Kidney epithelial cell (primary cell): ENCODE measurements at regions not wholly inside any gene's neighbourhood (a gene's known extent, or its start where the extent isn't known, plus 50 kb on each side); places are given as distances from the start of the nearest gene placed in this dataset.

ENCODE experiments used
- DNase-seq: peaks from one replicate; pipeline ENCODE4 v3.0.0-alpha.2; 2010; ENCODE audit warnings: low read depth
- H3K27me3 ChIP-seq: 2 replicates; pipeline ENCODE4 v1.6.0; 2011; ENCODE audit warnings: low read length; ENCODE audit not compliant: control insufficient read depth, insufficient read depth
- H3K36me3 ChIP-seq: 2 replicates; pipeline ENCODE4 v1.5.1; 2011; ENCODE audit warnings: low read length; ENCODE audit not compliant: control insufficient read depth, insufficient read depth
- H3K4me3 ChIP-seq: 2 replicates; pipeline ENCODE4 v1.5.1; 2011; ENCODE audit warnings: low read depth, mild to moderate bottlenecking, control low read depth, low read length
- TF ChIP-seq, protein P1 (sequence below): IDR thresholded peaks from 2 replicates; pipeline ENCODE4 v1.5.1; 2011; ENCODE audit warnings: mild to moderate bottlenecking, moderate library complexity, low read length, control low read depth, inconsistent platforms; ENCODE audit not compliant: insufficient read depth, poor library complexity, severe bottlenecking

DNA sequence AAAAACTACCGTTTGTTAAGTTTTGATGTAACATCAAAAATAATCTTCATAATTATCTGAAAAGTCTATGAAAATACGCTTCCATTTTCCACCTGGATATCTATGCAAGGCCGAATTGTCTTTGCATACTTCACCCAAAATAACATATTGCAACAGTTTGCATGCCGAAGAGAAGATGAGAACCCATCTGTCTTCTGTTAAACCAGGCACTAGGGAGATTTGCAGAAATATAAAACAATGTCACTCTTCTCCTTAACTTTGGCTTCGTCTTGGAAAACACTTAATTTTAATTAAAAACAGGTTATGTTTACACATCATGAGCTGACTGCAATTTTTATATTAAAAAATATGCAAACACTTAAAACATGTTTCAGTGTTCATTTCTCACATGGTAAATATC, 1325.8 kb downstream of the TBC1D22A start:
- H3K36me3 ChIP-seq: no peaks in the 10 kb centered on the region
- TF ChIP-seq, protein P1, sequence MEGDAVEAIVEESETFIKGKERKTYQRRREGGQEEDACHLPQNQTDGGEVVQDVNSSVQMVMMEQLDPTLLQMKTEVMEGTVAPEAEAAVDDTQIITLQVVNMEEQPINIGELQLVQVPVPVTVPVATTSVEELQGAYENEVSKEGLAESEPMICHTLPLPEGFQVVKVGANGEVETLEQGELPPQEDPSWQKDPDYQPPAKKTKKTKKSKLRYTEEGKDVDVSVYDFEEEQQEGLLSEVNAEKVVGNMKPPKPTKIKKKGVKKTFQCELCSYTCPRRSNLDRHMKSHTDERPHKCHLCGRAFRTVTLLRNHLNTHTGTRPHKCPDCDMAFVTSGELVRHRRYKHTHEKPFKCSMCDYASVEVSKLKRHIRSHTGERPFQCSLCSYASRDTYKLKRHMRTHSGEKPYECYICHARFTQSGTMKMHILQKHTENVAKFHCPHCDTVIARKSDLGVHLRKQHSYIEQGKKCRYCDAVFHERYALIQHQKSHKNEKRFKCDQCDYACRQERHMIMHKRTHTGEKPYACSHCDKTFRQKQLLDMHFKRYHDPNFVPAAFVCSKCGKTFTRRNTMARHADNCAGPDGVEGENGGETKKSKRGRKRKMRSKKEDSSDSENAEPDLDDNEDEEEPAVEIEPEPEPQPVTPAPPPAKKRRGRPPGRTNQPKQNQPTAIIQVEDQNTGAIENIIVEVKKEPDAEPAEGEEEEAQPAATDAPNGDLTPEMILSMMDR: no peak
- no peaks in the 10 kb centered on the region for H3K27me3 ChIP-seq
- no peak overlapping the region for H3K4me3 ChIP-seq
- DNase-seq: no peak

DNA sequence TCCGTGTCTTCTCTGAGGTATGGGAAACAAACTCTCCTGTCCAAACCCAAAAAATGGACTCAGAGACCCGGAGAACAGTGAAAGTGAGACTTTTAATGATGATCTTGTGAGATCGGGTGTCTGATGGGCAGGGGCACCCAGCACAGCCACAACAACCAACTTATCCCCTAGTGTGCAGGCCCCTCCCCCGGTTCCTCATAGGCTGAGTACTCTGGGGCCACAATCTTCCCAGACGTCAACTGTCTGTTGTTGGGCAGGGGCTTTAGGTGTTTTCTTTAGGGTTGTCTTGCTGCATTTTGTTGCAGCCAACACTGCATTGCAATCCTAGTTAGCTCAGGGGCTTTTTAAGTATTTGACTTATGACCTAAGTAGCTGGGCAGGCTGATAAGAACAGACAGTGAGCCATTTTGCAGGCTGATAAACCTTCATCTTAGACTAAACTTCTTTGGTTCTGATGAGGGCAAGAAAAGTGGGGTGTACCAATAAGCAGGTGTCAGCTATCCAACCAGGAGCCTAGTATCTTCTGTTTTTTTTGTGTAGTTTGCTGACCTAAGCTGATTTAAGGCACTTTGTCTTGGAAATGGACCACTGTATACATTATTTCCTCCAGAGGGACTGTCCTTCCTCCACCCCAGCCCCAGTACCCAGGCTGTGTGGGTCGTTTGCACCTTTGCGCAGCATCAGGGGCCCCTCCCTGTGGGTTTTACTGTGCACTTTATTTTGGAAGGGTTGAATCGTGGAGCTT, 1323.6 kb downstream of the TBC1D22A start:
- TF ChIP-seq, protein P1: no peak
- H3K27me3 ChIP-seq: no peaks in the 10 kb centered on the region
- no peak overlapping the region for H3K4me3 ChIP-seq
- DNase-seq: no peak
- H3K36me3 ChIP-seq: no peaks in the 10 kb centered on the region

DNA sequence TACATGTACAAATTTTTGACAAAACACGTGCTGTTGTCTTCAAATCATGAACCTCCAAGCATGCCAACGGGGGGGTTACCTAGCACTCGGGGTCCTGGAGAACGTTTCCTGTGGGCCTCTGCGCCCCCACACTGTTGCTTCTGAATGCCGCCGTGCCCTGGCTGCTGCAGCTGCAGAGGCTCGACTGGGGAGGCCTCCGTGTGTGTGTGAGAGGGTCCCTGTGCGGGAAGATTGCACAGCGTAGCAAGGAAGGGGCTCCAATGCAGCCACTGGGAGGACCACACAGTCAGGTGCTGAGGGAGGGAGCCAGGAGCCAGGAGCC, 1322.2 kb downstream of the TBC1D22A start:
- no peaks in the 10 kb centered on the region for H3K36me3 ChIP-seq
- DNase-seq: no peak
- no peak overlapping the region for H3K4me3 ChIP-seq
- TF ChIP-seq, protein P1: no peak
- no peaks in the 10 kb centered on the region for H3K27me3 ChIP-seq

DNA sequence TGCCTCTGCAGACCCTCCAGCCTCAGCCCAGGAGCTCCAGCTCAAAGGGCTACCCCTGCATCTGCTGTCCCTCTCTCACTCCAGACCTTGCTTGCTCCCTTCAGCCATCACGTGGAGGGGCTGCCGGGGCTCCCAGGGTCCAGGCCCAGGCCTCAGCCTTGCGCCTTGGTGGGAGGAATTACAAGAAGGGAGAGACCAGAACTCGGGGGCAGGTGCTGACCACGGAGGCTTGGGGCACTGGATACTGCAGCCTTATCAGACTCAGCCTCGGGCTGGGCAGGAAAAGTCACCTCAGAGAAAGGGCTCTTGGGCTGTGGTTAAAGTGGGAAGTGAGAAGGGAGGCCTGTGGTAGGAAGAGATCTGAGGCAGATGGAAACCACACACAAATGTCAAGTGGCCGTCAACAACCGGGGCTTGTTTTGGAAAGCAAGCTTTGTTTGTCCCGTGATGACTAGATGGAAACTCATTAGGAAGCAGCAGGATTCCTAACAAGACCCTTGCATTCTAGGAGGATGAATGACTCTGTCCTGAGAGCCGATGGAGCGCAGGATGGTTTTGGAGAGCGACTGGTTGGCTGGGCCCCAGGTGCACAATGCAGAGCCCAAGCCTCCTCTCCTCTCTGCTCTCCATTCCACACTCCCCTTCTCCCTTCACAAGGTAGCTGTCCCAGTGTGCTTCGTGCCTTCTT, 1321.7 kb downstream of the TBC1D22A start:
- TF ChIP-seq, protein P1: no peak
- no peaks in the 10 kb centered on the region for H3K27me3 ChIP-seq
- H3K36me3 ChIP-seq: no peaks in the 10 kb centered on the region
- H3K4me3 ChIP-seq: no peak overlapping the region
- no peak for DNase-seq

DNA sequence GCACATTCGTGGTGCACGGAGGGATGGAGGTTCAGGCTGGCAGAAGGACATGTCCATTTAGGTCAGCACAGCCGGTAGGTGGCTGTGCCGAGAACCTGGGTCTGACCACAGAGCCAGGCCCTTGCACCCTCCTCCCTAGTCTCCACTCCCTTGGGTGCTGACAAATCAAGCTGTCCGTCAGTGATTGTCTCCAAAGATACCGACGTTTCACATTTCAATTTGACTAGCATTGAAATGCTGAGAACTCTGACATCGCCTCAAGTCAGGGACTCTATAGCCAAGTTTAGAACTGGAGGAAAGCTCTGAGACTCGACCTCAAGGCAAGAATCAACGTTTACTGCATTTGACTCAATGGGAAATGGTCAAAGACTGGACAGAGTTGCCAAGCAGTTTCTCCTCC, 1321.1 kb downstream of the TBC1D22A start:
- no peak overlapping the region for H3K4me3 ChIP-seq

More for the DNA sequence above, 1321.1 kb downstream of the TBC1D22A start:
- TF ChIP-seq, protein P1: no peak
- H3K27me3 ChIP-seq: no peaks in the 10 kb centered on the region
- H3K36me3 ChIP-seq: no peaks in the 10 kb centered on the region
- DNase-seq: no peak
